ENCODE measurements at regions not wholly inside any gene's neighbourhood (a gene's known extent, or its start where the extent isn't known, plus 50 kb on each side); places are given as distances from the start of the nearest gene placed in this dataset.

- no peak for TF ChIP-seq CTCF (conservative IDR thresholded peaks at IDR 0.05; ENCODE audit: low read depth in 2 of 2)
- TF ChIP-seq REST (IDR thresholded peaks at IDR 0.05; ENCODE audit: unreplicated experiment), result no peak
- no peak for TF ChIP-seq POLR2AphosphoS5 (IDR thresholded peaks at IDR 0.05; ENCODE audit: low read depth)
- TF ChIP-seq EZH2 (IDR thresholded peaks at IDR 0.05; ENCODE audit: low read depth, unreplicated experiment), result no peak
- no peak for TF ChIP-seq ZNF114 (CRISPR knock-in tag; IDR thresholded peaks at IDR 0.05)
- no peak for TF ChIP-seq JUNB (IDR thresholded peaks at IDR 0.05; ENCODE audit: unreplicated experiment)
Observed at GRCh38 chr17:71361656-71362450, 759.0 kb upstream of the SOX9 start.

Data from GM23338 (cell line).